Astrocyte (in vitro differentiated cells and primary cell): ENCODE measurements at regions not wholly inside any gene's neighbourhood (a gene's known extent, or its start where the extent isn't known, plus 50 kb on each side); places are given as distances from the start of the nearest gene placed in this dataset.

Source experiments
- CTCF ChIP-seq: IDR thresholded peaks from 2 replicates; pipeline ENCODE4 v1.5.1; 2011; ENCODE audit warnings: low read depth, mild to moderate bottlenecking, inconsistent platforms, low read length, moderate library complexity; ENCODE audit not compliant: insufficient read depth
- EZH2 ChIP-seq: IDR thresholded peaks from 2 replicates; pipeline ENCODE4 v1.6.1; 2012; ENCODE audit warnings: mild to moderate bottlenecking, low read length, inconsistent platforms; ENCODE audit not compliant: insufficient read depth

- TF ChIP-seq CTCF = no peak
- no peak for TF ChIP-seq EZH2
Measured at GRCh38 chr7:15073301-15073700, 170.8 kb upstream of the DGKB start.
